Testis (tissue), 2 donors: ENCODE measurements at regions not wholly inside any gene's neighbourhood (a gene's known extent, or its start where the extent isn't known, plus 50 kb on each side); places are given as distances from the start of the nearest gene placed in this dataset.

ENCODE experiments used
- CTCF ChIP-seq, 3 experiments: fragments of 450-650 bp in 2 of 3; fragments of 200-600 bp in 1 of 3; sonication (generic) in 1 of 3; IDR thresholded peaks; one replicate each; pipeline ENCODE4 v1.5.1; 2016 to 2019; ENCODE audit warnings: antibody characterized with exemption in 3 of 3, mild to moderate bottlenecking in 2 of 3, moderate library complexity in 1 of 3
- POLR2A ChIP-seq: fragments of 450-650 bp; IDR thresholded peaks from one replicate; pipeline ENCODE4 v1.6.1; 2017; ENCODE audit warnings: antibody characterized with exemption, mild to moderate bottlenecking, moderate library complexity

- TF ChIP-seq CTCF (IDR thresholded peaks at IDR 0.05) (no peak), POLR2A (no peak)
Observed at GRCh38 chr11:119501777-119502405, 78.9 kb upstream of the THY1 start.
